ENCODE measurements at regions not wholly inside any gene's neighbourhood (a gene's known extent, or its start where the extent isn't known, plus 50 kb on each side); places are given as distances from the start of the nearest gene placed in this dataset.

- no peak for TF ChIP-seq POLR2A (IDR thresholded peaks at IDR 0.05)
- TF ChIP-seq CTCF (IDR thresholded peaks at IDR 0.05): no peak
These were observed 312.4 kb upstream of the DIPK2B start for GRCh38 chrX:45513042-45513441.

Measured in thyroid gland (tissue), 4 donors.